RWPE1 (cell line): ENCODE measurements at regions not wholly inside any gene's neighbourhood (a gene's known extent, or its start where the extent isn't known, plus 50 kb on each side); places are given as distances from the start of the nearest gene placed in this dataset.

Experiments
- CTCF ChIA-PET: fragments of 350-600 bp; sonication (Branson Sonifier 250); formaldehyde crosslinking; extraction: SDS; loops from one replicate; lab custom pipeline; 2021; lab: Yijun Ruan, JAX
- POLR2A ChIA-PET: fragments of 400-600 bp; formaldehyde crosslinking; extraction: SDS; loops from one replicate; lab custom pipeline; 2020; ENCODE audit warnings: antibody characterized with exemption; ENCODE audit not compliant: low non-redundant PET; lab: Yijun Ruan, JAX
- DNase-seq: peaks from one replicate; pipeline ENCODE4 v3.0.0; 2012; ENCODE audit warnings: low spot score
- H3K27ac ChIP-seq: fragments of 450-650 bp; 2 replicates; pipeline ENCODE4 v1.5.1; 2017
- CTCF ChIP-seq: fragments of 450-650 bp; conservative IDR thresholded peaks from 2 replicates; pipeline ENCODE4 v1.5.1; 2017; ENCODE audit warnings: low read depth, mild to moderate bottlenecking

- POLR2A ChIA-PET = no interaction called here
- no peak for TF ChIP-seq CTCF
- DNase-seq = no peak
- no peak overlapping the region for H3K27ac ChIP-seq
- CTCF ChIA-PET = no interaction called here
These were observed 463.2 kb upstream of the HTR1E start for GRCh38 chr6:86474081-86474480.

GRCh38 chr6:86471791-86472190 is 465.5 kb upstream of the HTR1E start:
- ChIA-PET POLR2A (no interaction called here), CTCF (no interaction called here)
- DNase-seq = no peak
- no peak overlapping the region for H3K27ac ChIP-seq
- TF ChIP-seq CTCF = no peak

- DNase-seq = no peak
- TF ChIP-seq CTCF = no peak
- POLR2A ChIA-PET = no interaction called here
- CTCF ChIA-PET = no interaction called here
- H3K27ac ChIP-seq = no peak overlapping the region
These were observed 477.4 kb upstream of the HTR1E start for GRCh38 chr6:86459978-86460377.

GRCh38 chr6:86456821-86457220 is 480.5 kb upstream of the HTR1E start:
- CTCF ChIA-PET = no interaction called here
- POLR2A ChIA-PET = no interaction called here
- no peak for TF ChIP-seq CTCF

GRCh38 chr6:86453232-86453631 is 484.1 kb upstream of the HTR1E start:
- DNase-seq = no peak
- POLR2A ChIA-PET = no interaction called here
- CTCF ChIA-PET = no interaction called here
- no peak for TF ChIP-seq CTCF
- H3K27ac ChIP-seq = no peak overlapping the region

More at GRCh38 chr6:86456821-86457220, 480.5 kb upstream of the HTR1E start:
- H3K27ac ChIP-seq = no peak overlapping the region
- no peak for DNase-seq

- no peak for TF ChIP-seq CTCF
- POLR2A ChIA-PET = no interaction called here
- CTCF ChIA-PET = interaction anchor here (0.6 to 0.7 kb wide), 2 partner anchors 43 to 1396 kb away, joined by 3 read pairs; no protein-coding TSS in a partner anchor
- no peak overlapping the region for H3K27ac ChIP-seq
- no peak for DNase-seq
These were observed 488.9 kb upstream of the HTR1E start for GRCh38 chr6:86448398-86448797.

- no peak for TF ChIP-seq CTCF
- ChIA-PET POLR2A (no interaction called here), CTCF (no interaction called here)
- no peak for DNase-seq
- no peak overlapping the region for H3K27ac ChIP-seq
These were observed 496.7 kb upstream of the HTR1E start for GRCh38 chr6:86440608-86441007.
